ENCODE measurements at regions not wholly inside any gene's neighbourhood (a gene's known extent, or its start where the extent isn't known, plus 50 kb on each side); places are given as distances from the start of the nearest gene placed in this dataset.
"Not testable (repeated sequence)": the region's sequence is repeated elsewhere in the genome, so short reads cannot be mapped to it uniquely, and the experiment has no call there.

GRCh38 chr2:224098481-224099230 is 59.6 kb upstream of the SERPINE2 start:
- no peak overlapping the region for H3K4me3 Mint-ChIP-seq (ENCODE audit: low read depth)
- H3K9me3 Mint-ChIP-seq (ENCODE audit: low read depth), result no peaks in the 10 kb centered on the region
- H3K4me1 Mint-ChIP-seq (ENCODE audit: low read depth), result no peaks in the 10 kb centered on the region
- no peak overlapping the region for H3K27ac Mint-ChIP-seq
- TF ChIP-seq, protein P1, sequence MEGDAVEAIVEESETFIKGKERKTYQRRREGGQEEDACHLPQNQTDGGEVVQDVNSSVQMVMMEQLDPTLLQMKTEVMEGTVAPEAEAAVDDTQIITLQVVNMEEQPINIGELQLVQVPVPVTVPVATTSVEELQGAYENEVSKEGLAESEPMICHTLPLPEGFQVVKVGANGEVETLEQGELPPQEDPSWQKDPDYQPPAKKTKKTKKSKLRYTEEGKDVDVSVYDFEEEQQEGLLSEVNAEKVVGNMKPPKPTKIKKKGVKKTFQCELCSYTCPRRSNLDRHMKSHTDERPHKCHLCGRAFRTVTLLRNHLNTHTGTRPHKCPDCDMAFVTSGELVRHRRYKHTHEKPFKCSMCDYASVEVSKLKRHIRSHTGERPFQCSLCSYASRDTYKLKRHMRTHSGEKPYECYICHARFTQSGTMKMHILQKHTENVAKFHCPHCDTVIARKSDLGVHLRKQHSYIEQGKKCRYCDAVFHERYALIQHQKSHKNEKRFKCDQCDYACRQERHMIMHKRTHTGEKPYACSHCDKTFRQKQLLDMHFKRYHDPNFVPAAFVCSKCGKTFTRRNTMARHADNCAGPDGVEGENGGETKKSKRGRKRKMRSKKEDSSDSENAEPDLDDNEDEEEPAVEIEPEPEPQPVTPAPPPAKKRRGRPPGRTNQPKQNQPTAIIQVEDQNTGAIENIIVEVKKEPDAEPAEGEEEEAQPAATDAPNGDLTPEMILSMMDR (IDR thresholded peaks at IDR 0.05; ENCODE audit: unreplicated experiment), result no peak
- no peaks in the 10 kb centered on the region for H3K36me3 Mint-ChIP-seq (ENCODE audit: insufficient read depth)
- peaks cover 4% of the 10 kb centered on the region for H3K27me3 Mint-ChIP-seq
- DNase-seq (ENCODE audit: low spot score, unreplicated experiment), result no peak

- Mint-ChIP-seq H3K27ac (no peak overlapping the region), H3K4me1 (ENCODE audit: low read depth) (no peaks in the 10 kb centered on the region)
These were observed 55.3 kb upstream of the SERPINE2 start for GRCh38 chr2:224094413-224094812.

GRCh38 chr2:224091671-224092070 is 52.6 kb upstream of the SERPINE2 start:
- H3K4me3 Mint-ChIP-seq (ENCODE audit: low read depth); H3K27ac Mint-ChIP-seq; DNase-seq (ENCODE audit: low spot score, unreplicated experiment); H3K4me1 Mint-ChIP-seq (ENCODE audit: low read depth); H3K36me3 Mint-ChIP-seq (ENCODE audit: insufficient read depth); H3K9me3 Mint-ChIP-seq (ENCODE audit: low read depth); H3K27me3 Mint-ChIP-seq: not testable (repeated sequence)

More at GRCh38 chr2:224094413-224094812, 55.3 kb upstream of the SERPINE2 start:
- no peak for DNase-seq (ENCODE audit: low spot score, unreplicated experiment)
- Mint-ChIP-seq H3K9me3 (ENCODE audit: low read depth) (no peaks in the 10 kb centered on the region), H3K4me3 (ENCODE audit: low read depth) (no peak overlapping the region), H3K36me3 (ENCODE audit: insufficient read depth) (no peaks in the 10 kb centered on the region), H3K27me3 (peaks cover 4% of the 10 kb centered on the region)
- TF ChIP-seq, protein P1 (IDR thresholded peaks at IDR 0.05; ENCODE audit: unreplicated experiment), result no peak

GRCh38 chr2:224089606-224090005 is 50.5 kb upstream of the SERPINE2 start:
- H3K27me3 Mint-ChIP-seq; H3K4me1 Mint-ChIP-seq (ENCODE audit: low read depth); H3K9me3 Mint-ChIP-seq (ENCODE audit: low read depth); DNase-seq (ENCODE audit: low spot score, unreplicated experiment); H3K4me3 Mint-ChIP-seq (ENCODE audit: low read depth); H3K36me3 Mint-ChIP-seq (ENCODE audit: insufficient read depth); H3K27ac Mint-ChIP-seq: not testable (repeated sequence)

Data from progenitor cell of endocrine pancreas (in vitro differentiated cells).